ENCODE measurements at regions not wholly inside any gene's neighbourhood (a gene's known extent, or its start where the extent isn't known, plus 50 kb on each side); places are given as distances from the start of the nearest gene placed in this dataset.
"Not testable (repeated sequence)": the region's sequence is repeated elsewhere in the genome, so short reads cannot be mapped to it uniquely, and the experiment has no call there.

- no peak overlapping the region for H3K4me3 ChIP-seq (ENCODE audit: low read depth, low read length)
- DNase-seq (ENCODE audit: low read depth): peak; percentile 41
- no peak for TF ChIP-seq CTCF (IDR thresholded peaks at IDR 0.05; ENCODE audit: control insufficient read depth, extremely low read depth, insufficient read depth)
These were observed 162.7 kb upstream of the PRSS1 start for GRCh38 chr7:142586611-142587010.

- no peak for DNase-seq (ENCODE audit: low read depth)
- no peak overlapping the region for H3K4me3 ChIP-seq (ENCODE audit: low read depth, low read length)
These were observed 163.8 kb upstream of the PRSS1 start for GRCh38 chr7:142585425-142585824.

GRCh38 chr7:142584765-142585164 is 164.5 kb upstream of the PRSS1 start:
- no peak for DNase-seq (ENCODE audit: low read depth)
- H3K4me3 ChIP-seq (ENCODE audit: low read depth, low read length): no peak overlapping the region
- TF ChIP-seq CTCF (IDR thresholded peaks at IDR 0.05; ENCODE audit: control insufficient read depth, extremely low read depth, insufficient read depth): no peak

More at GRCh38 chr7:142585425-142585824, 163.8 kb upstream of the PRSS1 start:
- TF ChIP-seq CTCF (IDR thresholded peaks at IDR 0.05; ENCODE audit: control insufficient read depth, extremely low read depth, insufficient read depth): no peak

- DNase-seq (ENCODE audit: low read depth): no peak
- TF ChIP-seq CTCF (IDR thresholded peaks at IDR 0.05; ENCODE audit: control insufficient read depth, extremely low read depth, insufficient read depth): no peak
- H3K4me3 ChIP-seq (ENCODE audit: low read depth, low read length): no peak overlapping the region
These were observed 165.8 kb upstream of the PRSS1 start for GRCh38 chr7:142583446-142583845.

- DNase-seq (ENCODE audit: low read depth): no peak
- no peak overlapping the region for H3K4me3 ChIP-seq (ENCODE audit: low read depth, low read length)
- TF ChIP-seq CTCF (IDR thresholded peaks at IDR 0.05; ENCODE audit: control insufficient read depth, extremely low read depth, insufficient read depth): no peak
These were observed 166.9 kb upstream of the PRSS1 start for GRCh38 chr7:142582351-142582750.

- no peak for TF ChIP-seq CTCF (IDR thresholded peaks at IDR 0.05; ENCODE audit: control insufficient read depth, extremely low read depth, insufficient read depth)
- no peak overlapping the region for H3K4me3 ChIP-seq (ENCODE audit: low read depth, low read length)
- no peak for DNase-seq (ENCODE audit: low read depth)
These were observed 167.9 kb upstream of the PRSS1 start for GRCh38 chr7:142581341-142581740.

GRCh38 chr7:142579946-142580345 is 169.3 kb upstream of the PRSS1 start:
- TF ChIP-seq CTCF (IDR thresholded peaks at IDR 0.05; ENCODE audit: control insufficient read depth, extremely low read depth, insufficient read depth): no peak
- H3K4me3 ChIP-seq (ENCODE audit: low read depth, low read length): no peak overlapping the region

GRCh38 chr7:142575351-142575750 is 173.9 kb upstream of the PRSS1 start:
- not testable (repeated sequence) for DNase-seq (ENCODE audit: low read depth); H3K4me3 ChIP-seq (ENCODE audit: low read depth, low read length)

More at GRCh38 chr7:142579946-142580345, 169.3 kb upstream of the PRSS1 start:
- no peak for DNase-seq (ENCODE audit: low read depth)
